ENCODE measurements at regions not wholly inside any gene's neighbourhood (a gene's known extent, or its start where the extent isn't known, plus 50 kb on each side); places are given as distances from the start of the nearest gene placed in this dataset.
"Not testable (repeated sequence)": the region's sequence is repeated elsewhere in the genome, so short reads cannot be mapped to it uniquely, and the experiment has no call there.

DNA sequence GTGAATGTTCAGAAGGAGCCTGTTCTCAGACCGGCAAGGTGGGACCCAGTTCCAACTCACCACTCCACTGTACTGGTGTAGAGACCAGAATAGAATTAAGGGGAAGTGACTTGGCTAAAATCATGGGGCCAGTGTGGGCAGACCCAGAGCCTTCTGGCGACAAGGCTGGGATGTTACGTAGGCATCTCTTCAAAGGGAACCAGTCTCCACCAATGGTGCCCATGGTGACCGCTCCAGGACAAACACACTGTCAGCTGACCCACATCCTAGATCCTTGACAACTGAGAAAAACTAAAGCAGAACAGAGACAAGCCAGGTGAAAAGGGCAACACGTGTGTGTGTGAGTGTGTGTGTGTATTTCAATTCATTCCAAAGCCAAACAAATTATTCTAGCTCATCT is 321.7 kb upstream of the FRG2C start:
- TF ChIP-seq POLR2AphosphoS5 (IDR thresholded peaks at IDR 0.05) (no peak), CTCF (IDR thresholded peaks at IDR 0.05) (no peak), POLR2A (IDR thresholded peaks at IDR 0.05) (no peak), EP300 (IDR thresholded peaks at IDR 0.05) (no peak)
- Histone ChIP-seq H3K4me1 (no peaks in the 10 kb centered on the region), H3K4me3 (no peak overlapping the region), H3K27me3 (no peaks in the 10 kb centered on the region), H3K36me3 (no peaks in the 10 kb centered on the region), H3K9me3 (no peaks in the 10 kb centered on the region), H3K27ac (no peak overlapping the region)
- no peak for DNase-seq (ENCODE audit: low spot score in 2 of 2)
- WGBS = 86% methylated on average over 5 of the region's 5 CpGs

GRCh38 chr3:75350536-75350935 is 313.6 kb upstream of the FRG2C start:
- not testable (repeated sequence) for H3K36me3 ChIP-seq; H3K27ac ChIP-seq; H3K4me3 ChIP-seq; DNase-seq (ENCODE audit: low spot score in 2 of 2); H3K9me3 ChIP-seq; H3K27me3 ChIP-seq; H3K4me1 ChIP-seq
- 60% methylated on average over 9 of the region's 9 CpGs for WGBS

DNA sequence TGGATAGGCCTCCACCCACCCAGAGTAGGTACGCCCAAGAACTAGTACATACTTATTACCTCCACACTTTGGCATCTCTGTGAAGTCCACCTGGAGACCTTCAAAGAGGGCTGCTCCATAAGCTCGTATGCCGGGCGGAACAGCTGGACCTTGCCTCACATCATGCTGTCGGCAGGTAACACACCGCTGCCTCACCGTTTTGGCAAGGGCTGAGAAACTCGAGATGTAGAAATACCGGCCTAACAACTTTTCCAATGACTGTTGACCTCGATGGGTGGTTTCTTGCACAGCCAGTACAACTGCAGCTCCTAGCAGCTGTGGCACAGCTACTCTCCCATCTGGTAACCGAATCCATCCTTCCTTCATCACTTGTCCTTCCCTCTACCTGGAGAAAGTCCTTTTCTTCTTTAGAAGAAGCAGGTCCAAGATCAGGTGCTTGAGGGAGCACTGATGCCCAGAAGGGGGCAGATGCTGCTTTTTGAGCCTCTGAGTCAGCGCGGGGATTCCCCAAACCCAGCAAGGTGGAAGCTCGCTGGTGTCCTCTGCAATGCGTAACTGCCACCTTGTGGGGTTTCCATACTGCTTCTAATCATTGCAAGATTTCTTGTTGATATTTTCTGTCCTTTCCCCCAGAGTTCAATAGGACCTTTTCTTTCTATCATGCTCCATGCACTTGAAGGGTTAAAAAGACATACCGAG is 301.9 kb upstream of the FRG2C start:
- H3K4me1 ChIP-seq; H3K27me3 ChIP-seq; H3K36me3 ChIP-seq; H3K4me3 ChIP-seq; H3K9me3 ChIP-seq; DNase-seq (ENCODE audit: low spot score in 2 of 2); H3K27ac ChIP-seq: not testable (repeated sequence)
- 60% methylated on average over 16 of the region's 16 CpGs for WGBS

DNA sequence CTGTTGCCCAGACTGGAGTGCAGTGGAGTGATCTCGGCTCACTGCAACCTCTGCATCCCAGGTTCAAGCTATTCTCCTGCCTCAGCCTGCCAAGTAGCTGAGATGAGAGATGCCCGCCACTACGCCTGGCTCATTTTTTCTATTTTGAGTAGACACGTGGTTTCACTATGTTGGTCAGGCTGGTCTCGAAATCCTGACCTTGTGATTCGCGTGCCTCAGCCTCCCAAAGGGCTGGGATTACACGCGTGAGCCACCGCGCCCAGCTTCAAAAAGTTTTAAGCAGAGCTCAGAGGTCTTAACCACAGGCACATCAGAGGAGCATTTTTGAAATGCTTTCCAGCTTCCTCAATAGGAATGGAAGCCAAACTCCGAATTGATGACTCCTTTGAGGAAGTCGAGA is 291.2 kb upstream of the FRG2C start:
- H3K4me1 ChIP-seq; H3K36me3 ChIP-seq; H3K9me3 ChIP-seq; H3K27ac ChIP-seq; H3K27me3 ChIP-seq; H3K4me3 ChIP-seq; DNase-seq (ENCODE audit: low spot score in 2 of 2): not testable (repeated sequence)
- WGBS = 88% methylated on average over 7 of the region's 13 CpGs

- 98% methylated on average over 5 of the region's 5 CpGs for WGBS
Measured at GRCh38 chr3:75379840-75380239, 284.3 kb upstream of the FRG2C start.

DNA sequence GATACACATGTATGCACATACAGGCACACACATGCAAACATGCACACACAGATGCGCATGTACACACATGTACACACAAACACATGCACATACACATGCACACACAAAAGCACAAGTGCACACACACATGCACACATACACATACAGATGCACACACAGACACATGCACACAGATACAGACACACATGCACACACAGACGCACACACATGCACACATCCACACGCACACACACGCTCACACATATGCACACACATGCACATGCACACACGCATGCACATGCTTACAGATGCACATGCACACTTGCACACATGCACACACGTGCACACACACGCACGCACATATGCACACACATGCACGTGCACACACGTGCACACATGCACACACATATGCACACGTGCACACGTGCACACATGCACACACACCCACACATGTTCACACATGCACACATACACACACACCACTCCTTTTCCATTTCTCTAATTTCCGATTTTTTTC is 283.8 kb upstream of the FRG2C start:
- H3K27ac ChIP-seq = no peak overlapping the region
- no peaks in the 10 kb centered on the region for H3K9me3 ChIP-seq
- WGBS = 95% methylated on average over 13 of the region's 13 CpGs
- no peaks in the 10 kb centered on the region for H3K27me3 ChIP-seq
- DNase-seq (ENCODE audit: low spot score in 2 of 2) = no peak
- no peaks in the 10 kb centered on the region for H3K4me1 ChIP-seq
- no peak overlapping the region for H3K4me3 ChIP-seq
- no peaks in the 10 kb centered on the region for H3K36me3 ChIP-seq
- TF ChIP-seq CTCF (IDR thresholded peaks at IDR 0.05) = no peak
- no peak for TF ChIP-seq POLR2AphosphoS5 (IDR thresholded peaks at IDR 0.05)
- no peak for TF ChIP-seq POLR2A (IDR thresholded peaks at IDR 0.05)
- no peak for TF ChIP-seq EP300 (IDR thresholded peaks at IDR 0.05)

More at GRCh38 chr3:75379840-75380239, 284.3 kb upstream of the FRG2C start:
- not testable (repeated sequence) for H3K9me3 ChIP-seq; H3K4me3 ChIP-seq; H3K36me3 ChIP-seq; DNase-seq (ENCODE audit: low spot score in 2 of 2); H3K27me3 ChIP-seq; H3K4me1 ChIP-seq; H3K27ac ChIP-seq

DNA sequence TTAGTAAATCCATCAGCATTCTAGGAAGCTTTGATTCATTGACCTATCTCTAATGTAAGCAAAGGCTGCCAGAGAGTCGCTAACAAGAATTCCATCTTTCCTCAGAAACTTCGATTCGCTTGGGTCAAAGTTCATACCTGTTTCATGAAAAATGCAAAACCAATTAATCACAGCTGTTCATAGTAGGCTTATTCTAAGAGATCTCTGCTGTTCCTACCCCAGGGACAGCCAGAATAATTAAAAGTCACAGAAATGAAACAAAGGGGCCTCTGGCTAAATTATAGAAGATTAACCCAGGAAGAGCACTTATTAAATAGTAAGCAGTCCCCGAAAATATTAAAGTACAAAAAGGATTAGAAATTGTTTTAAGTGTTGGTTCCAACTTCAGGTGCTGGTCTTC is 280.1 kb upstream of the FRG2C start:
- not testable (repeated sequence) for H3K36me3 ChIP-seq; H3K4me3 ChIP-seq; H3K27me3 ChIP-seq; H3K27ac ChIP-seq; H3K9me3 ChIP-seq; DNase-seq (ENCODE audit: low spot score in 2 of 2); H3K4me1 ChIP-seq
- WGBS = 94% methylated on average over 4 of the region's 4 CpGs

DNA sequence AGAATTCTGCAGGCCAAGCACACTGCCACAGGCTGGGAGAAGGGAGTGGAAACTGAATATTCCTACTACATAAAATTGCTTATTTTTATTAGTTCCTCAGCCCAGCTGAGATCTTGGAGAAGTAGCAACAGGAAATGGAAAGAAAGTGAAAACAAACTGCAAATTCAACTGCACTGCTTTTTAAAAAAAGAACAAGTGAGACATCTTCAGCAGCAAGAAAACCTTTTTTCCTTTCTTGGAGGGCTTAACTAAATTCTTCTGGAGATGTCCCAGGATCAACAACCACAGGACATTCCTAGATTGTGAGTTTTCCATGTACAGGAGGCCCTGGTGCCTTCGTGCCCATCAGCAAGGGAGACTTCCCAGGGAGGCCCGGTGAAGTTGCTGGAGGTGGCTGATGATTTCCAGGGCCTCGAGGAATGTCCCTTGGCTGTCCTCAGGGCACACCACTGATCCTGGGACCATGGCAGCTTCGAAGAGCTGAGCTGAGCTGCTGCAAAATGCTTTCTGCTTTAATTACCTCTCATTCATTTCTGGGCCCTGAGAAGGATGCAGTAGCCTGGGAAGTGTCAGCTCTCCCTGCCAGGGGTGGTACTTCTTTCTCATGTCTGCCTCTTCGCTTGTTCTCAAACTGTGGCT is 275.5 kb upstream of the FRG2C start:
- H3K4me3 ChIP-seq; H3K36me3 ChIP-seq; H3K4me1 ChIP-seq; DNase-seq (ENCODE audit: low spot score in 2 of 2); H3K9me3 ChIP-seq; H3K27ac ChIP-seq; H3K27me3 ChIP-seq: not testable (repeated sequence)
- 50% methylated on average over 4 of the region's 5 CpGs for WGBS

GRCh38 chr3:75393288-75393694 is 270.8 kb upstream of the FRG2C start:
- H3K9me3 ChIP-seq; DNase-seq (ENCODE audit: low spot score in 2 of 2); H3K4me1 ChIP-seq; H3K27ac ChIP-seq; H3K36me3 ChIP-seq; H3K4me3 ChIP-seq; H3K27me3 ChIP-seq: not testable (repeated sequence)
- 69% methylated on average over 3 of the region's 3 CpGs for whole genome bisulfite sequencing

GRCh38 chr3:75394102-75394501 is 270.0 kb upstream of the FRG2C start:
- H3K9me3 ChIP-seq; H3K27ac ChIP-seq; H3K27me3 ChIP-seq; H3K4me1 ChIP-seq; H3K4me3 ChIP-seq; DNase-seq (ENCODE audit: low spot score in 2 of 2); H3K36me3 ChIP-seq: not testable (repeated sequence)
- 80% methylated on average over 7 of the region's 7 CpGs for WGBS

- H3K4me3 ChIP-seq; DNase-seq (ENCODE audit: low spot score in 2 of 2); H3K4me1 ChIP-seq; H3K9me3 ChIP-seq; H3K27ac ChIP-seq; H3K27me3 ChIP-seq; H3K36me3 ChIP-seq: not testable (repeated sequence)
- 82% methylated on average over 15 of the region's 15 CpGs for WGBS
Measured at GRCh38 chr3:75394562-75395360, 269.4 kb upstream of the FRG2C start.

Data from suprapubic skin (tissue), 4 donors.